ENCODE measurements at regions not wholly inside any gene's neighbourhood (a gene's known extent, or its start where the extent isn't known, plus 50 kb on each side); places are given as distances from the start of the nearest gene placed in this dataset.

GRCh38 chr14:87230726-87231125, 762.3 kb downstream of the GALC start:
- no peak for DNase-seq

GRCh38 chr14:87229131-87229530, 763.9 kb downstream of the GALC start:
- no peak for DNase-seq

GRCh38 chr14:87217023-87217422, 776.0 kb downstream of the GALC start:
- no peak for DNase-seq

DNA sequence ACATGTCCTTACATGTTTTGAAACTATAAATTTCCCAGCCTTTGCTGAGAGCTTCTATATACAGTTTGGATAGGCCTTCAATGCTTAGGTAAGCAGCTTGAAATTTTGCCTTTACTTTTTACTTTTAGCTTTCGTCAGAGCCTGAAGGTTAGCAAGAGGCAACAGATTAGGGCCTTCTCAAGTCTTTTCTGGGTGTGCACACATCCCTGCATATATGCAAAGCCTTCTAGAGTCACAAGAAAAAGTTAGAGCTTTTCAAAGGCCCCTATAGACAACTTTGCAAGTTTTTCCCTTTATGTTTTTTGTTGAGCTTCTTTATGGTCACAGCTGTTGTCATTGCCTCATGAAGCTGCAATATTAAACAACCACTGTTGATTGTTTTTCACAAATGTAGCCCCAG, 778.4 kb downstream of the GALC start:
- DNase-seq = no peak

DNA sequence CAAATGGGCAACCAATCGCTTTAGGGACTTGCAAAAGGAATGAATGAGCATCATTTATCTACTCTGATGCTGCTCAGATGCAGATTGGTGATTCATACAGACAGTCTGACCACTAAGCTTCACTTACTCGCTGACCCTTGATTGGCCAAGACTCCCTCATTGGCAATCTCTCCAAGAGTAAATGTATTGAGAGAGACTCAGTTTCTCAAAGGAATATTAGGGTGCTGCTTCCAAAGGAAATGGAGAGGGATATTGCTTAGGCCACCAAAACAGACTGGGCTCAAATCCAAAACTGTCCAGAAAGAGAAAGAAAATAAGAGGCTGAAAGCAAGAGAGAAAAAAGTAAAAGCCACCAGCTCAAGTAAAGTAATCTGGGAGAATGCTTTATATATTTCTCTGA, 785.2 kb downstream of the GALC start:
- no peak for DNase-seq

DNA sequence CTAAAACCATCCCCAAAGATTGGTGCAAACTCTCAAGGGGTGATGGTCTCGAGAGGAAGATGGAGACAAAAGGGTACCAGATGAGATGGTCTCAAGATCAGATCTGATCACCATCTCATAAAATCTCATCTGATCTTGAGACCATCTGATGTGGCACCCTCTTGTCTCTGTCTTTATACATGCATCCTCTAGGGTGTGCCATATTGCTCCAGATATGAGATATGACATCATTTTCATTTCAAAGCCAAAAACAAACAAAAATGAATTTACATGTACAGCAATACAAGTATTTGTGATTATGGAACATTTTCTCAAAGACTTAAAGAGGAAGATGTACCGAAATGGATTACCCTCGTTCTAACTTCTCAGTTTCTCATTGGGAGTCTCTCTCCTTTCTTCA, 787.2 kb downstream of the GALC start:
- no peak for DNase-seq

GRCh38 chr14:87203346-87203745, 789.6 kb downstream of the GALC start:
- no peak for DNase-seq

DNA sequence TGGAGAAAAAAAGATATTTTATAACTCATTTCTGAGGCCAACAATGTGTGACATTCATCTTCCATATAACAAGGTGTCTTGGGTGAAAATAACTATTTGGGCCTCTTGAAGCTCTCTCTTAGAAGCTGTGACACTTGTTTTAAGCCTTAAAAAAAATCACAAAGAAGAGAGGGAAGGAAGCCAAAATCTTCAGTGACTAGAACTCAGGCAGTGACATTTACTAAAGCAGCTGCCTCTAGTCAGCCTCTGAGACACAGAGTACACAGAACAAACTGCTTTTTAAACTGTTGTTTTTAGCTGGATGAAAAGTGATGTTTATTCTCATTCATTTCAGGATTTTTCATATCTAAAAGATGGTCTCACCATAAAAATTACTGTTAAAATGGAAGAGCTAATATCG, 793.6 kb downstream of the GALC start:
- no peak for DNase-seq

- no peak for DNase-seq
Measured at GRCh38 chr14:87196436-87196835, 796.5 kb downstream of the GALC start.

DNA sequence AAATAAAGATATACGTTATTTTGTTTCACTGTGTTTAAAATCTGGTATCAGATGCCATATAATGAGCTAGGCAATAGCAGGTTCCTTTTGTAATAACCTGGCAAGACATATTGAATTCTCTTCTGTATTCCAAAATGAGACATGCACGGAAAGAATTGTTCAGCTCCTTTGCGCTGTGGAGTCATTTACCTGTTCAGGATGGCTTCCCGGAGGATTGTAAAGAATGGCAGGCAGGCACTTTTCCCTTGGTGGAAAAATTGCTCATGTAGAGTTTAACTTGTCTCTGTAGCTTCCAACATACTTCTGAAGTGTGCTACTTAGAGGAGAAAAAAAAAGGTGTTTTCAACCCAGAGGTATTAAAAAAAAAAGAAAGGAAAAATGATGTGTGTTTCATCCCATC, 805.2 kb downstream of the GALC start:
- DNase-seq = no peak

DNA sequence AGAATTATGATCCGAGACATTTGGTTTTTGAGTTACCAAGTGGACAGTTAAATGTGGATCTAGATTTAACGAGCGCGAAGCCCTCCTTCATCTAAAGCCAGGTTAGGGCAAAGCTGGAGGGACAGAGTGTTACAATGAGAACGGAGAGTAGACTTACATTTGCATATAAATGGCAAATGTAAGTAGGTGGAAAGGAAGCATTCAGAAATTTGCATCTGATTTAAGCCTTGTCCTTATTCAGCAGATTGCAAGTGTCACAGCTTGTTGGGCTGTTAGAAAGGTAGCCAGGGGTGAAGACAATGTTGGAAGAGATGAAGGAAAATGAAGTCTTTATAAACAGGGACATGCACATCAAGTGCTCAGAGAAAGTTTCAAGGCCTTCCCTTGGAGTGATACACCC, 806.2 kb downstream of the GALC start:
- no peak for DNase-seq

DNA sequence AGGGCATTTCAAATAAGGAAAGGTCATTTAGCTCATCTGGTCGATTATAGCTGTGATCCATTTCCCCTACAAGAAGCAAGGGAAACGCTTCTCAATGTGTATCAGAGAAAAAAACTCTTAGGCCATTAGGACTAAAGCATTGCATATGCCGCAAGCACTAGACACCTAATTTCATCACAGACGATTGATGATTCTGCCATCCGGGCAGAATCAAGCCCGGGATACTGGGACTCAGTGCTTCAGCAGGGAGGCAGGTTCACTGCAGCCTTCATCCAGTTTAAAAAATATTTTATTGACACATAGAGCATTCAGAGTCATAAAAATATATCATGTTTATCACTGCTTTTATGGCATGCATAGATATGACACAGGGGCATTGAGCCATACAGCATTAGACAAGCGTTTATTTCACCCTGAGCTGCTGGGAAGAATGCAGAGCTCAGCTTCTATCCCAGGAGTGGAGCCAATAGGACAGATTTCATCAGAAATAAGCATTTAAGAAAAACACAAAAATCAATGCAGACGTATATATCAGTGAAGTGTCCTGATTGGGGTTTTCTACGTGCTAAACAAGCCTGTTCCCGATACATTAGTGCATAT, 806.9 kb downstream of the GALC start:
- no peak for DNase-seq

DNA sequence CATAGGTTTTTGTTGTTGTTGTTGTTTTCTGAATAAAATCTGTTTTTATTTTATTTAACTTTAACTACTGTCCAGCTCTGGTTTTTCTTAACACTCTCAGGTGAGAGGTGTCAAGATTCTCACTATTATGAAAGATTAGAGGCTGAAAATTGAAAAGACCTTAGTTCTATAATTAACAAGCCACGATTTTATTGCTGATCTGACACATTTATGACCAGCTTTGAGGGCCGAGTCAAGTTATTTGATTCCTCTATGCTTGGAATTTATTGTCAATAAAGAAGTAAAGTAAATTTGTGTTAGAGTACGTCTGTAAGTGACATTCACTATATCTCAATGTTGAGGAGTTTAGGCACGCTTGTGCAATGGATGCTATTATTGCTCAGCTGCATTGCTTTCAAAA, 808.8 kb downstream of the GALC start:
- DNase-seq = no peak

- no peak for DNase-seq
Measured at GRCh38 chr14:87181288-87181687, 811.7 kb downstream of the GALC start.

GRCh38 chr14:87179936-87180335, 813.0 kb downstream of the GALC start:
- no peak for DNase-seq

DNA sequence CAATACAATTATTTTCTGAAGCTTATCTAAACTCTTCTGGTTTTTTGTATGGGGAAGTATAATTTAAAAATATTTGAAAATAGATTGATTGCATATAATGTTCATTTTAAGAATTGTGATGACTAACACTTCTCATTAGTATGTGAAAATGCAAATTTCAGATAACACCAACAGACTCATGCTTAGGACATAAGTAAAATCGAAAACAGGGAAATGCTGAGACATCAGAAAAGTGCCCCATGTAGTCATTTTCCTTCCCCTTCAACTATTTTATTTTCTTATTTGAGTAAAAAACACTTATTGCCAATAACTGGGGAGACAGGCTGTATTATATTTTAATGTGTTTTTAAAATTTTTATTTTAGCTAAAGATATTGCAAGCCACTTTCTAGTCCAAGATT, 814.7 kb downstream of the GALC start:
- no peak for DNase-seq

- DNase-seq = no peak
Measured at GRCh38 chr14:87175175-87175574, 817.8 kb downstream of the GALC start.

DNA sequence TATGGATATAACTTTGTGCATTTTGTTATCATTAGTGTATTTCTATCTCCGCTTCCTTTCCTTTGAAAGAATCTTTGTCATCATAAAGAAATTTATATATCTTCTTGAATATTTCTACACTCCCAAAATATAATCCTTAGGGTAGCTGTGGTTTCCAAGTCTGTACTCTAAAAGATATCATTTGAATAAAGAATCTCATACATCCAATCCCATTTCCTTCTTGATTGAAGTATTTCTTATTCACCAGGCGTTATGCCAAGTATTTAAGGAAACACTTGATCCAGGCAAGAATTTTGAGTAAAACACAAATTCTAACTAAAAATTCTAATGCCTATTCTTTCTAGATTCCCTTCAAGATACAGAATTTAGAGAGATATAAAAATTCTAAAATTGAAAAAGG, 821.8 kb downstream of the GALC start:
- DNase-seq = no peak

DNA sequence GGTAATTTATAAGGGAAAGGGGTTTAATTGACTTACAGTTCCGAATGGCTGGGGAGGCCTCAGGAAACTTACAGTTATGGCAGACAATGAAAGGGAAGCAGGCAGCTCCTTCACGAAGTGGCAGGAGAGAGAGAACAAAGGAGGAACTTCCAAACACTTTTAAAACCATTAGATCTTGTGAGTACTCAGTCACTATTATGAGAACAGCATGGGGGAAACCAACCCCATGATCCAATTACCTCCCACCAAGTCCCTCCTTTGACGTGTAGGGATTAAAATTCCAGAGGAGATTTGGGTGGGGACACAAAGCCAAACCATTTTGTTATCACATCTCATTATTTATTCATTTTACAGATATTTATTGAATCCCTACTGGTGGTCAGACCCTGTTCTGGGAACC, 822.8 kb downstream of the GALC start:
- DNase-seq = no peak

GRCh38 chr14:87169362-87169761, 823.6 kb downstream of the GALC start:
- no peak for DNase-seq

GRCh38 chr14:87161502-87161901, 831.5 kb downstream of the GALC start:
- no peak for DNase-seq

DNA sequence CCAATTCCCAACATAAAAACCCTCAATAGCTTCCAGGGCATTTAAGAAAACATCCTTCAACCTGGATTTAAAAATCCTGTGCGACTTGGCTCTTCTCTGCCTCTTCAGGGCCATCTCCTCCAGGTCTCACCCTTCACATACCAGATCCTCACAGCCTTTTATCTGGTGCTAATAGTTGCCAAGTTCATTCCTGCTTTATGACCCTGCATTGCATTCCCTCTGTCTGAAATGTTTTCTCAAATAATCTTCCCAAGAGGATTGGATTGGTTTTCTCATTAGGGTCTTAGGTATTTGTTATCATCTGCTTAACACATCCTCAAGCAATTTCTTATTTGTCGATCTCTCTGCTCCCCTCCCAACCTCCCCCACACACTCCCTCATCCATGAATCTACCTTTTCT, 832.0 kb downstream of the GALC start:
- no peak for DNase-seq

GRCh38 chr14:87158283-87158682, 834.7 kb downstream of the GALC start:
- DNase-seq = no peak

- DNase-seq = no peak
Measured at GRCh38 chr14:87156878-87157277, 836.1 kb downstream of the GALC start.

- no peak for DNase-seq
Measured at GRCh38 chr14:87155856-87156488, 837.0 kb downstream of the GALC start.
